Gastrocnemius medialis (tissue), 4 donors: ENCODE measurements at regions not wholly inside any gene's neighbourhood (a gene's known extent, or its start where the extent isn't known, plus 50 kb on each side); places are given as distances from the start of the nearest gene placed in this dataset.

Source experiments
- POLR2A ChIP-seq, 2 donors: fragments of 450-650 bp; IDR thresholded peaks; one replicate each; pipeline ENCODE4 v1.6.1; 2017; ENCODE audit warnings: antibody characterized with exemption in 2 of 2, mild to moderate bottlenecking in 2 of 2, moderate library complexity in 2 of 2
- TF ChIP-seq, protein P1 (sequence below), 5 experiments: fragments of 450-650 bp in 3 of 5; fragments of 200-600 bp in 2 of 5; sonication (generic) in 2 of 5; IDR thresholded peaks in 4 of 5; conservative IDR thresholded peaks in 1 of 5; 1 replicate in 4 of 5; 2 replicates in 1 of 5; pipeline ENCODE4 v1.5.1; 2016 to 2019; ENCODE audit warnings: antibody characterized with exemption in 5 of 5, mild to moderate bottlenecking in 3 of 5, moderate library complexity in 3 of 5

DNA sequence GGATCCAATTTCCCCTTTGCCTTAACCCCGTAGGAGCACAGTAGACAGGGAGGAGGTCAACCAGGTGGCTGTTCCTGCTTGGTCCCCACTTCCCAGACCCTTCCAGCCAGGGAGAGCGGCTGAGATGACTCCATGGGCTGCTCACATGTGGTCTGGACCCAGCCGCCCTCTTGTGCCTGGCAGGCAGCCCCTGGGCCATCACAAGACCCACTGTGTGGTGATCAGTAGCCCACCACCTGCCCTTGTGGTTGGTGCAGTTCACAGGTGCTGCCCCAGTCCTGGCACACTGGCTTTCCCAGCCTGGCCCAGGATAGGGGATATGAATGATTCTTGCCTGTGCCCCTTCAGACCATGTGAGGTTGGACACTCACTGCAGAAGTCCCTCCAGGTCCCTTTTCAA, 1556.7 kb downstream of the FOXD4L5 start:
- TF ChIP-seq POLR2A (IDR thresholded peaks at IDR 0.05), result no peak
- TF ChIP-seq, protein P1, sequence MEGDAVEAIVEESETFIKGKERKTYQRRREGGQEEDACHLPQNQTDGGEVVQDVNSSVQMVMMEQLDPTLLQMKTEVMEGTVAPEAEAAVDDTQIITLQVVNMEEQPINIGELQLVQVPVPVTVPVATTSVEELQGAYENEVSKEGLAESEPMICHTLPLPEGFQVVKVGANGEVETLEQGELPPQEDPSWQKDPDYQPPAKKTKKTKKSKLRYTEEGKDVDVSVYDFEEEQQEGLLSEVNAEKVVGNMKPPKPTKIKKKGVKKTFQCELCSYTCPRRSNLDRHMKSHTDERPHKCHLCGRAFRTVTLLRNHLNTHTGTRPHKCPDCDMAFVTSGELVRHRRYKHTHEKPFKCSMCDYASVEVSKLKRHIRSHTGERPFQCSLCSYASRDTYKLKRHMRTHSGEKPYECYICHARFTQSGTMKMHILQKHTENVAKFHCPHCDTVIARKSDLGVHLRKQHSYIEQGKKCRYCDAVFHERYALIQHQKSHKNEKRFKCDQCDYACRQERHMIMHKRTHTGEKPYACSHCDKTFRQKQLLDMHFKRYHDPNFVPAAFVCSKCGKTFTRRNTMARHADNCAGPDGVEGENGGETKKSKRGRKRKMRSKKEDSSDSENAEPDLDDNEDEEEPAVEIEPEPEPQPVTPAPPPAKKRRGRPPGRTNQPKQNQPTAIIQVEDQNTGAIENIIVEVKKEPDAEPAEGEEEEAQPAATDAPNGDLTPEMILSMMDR (IDR thresholded peaks at IDR 0.05 in 4 of 5, conservative IDR thresholded peaks at IDR 0.05 in 1 of 5), result no peak
